Loucy (cell line): ENCODE measurements at regions not wholly inside any gene's neighbourhood (a gene's known extent, or its start where the extent isn't known, plus 50 kb on each side); places are given as distances from the start of the nearest gene placed in this dataset.

Experiments used
- H2AFZ ChIP-seq: fragments of 200-600 bp; sonication (generic); 2 replicates; pipeline ENCODE4 v1.6.0; 2016; ENCODE audit warnings: antibody characterized with exemption, mild to moderate bottlenecking, low read length, moderate library complexity
- H3F3A ChIP-seq: fragments of 200-600 bp; 2 replicates; pipeline ENCODE4 v1.6.0; 2016; ENCODE audit warnings: antibody characterized with exemption, low read depth, mild to moderate bottlenecking
- H3K27me3 ChIP-seq: fragments of 200-600 bp; sonication (generic); 2 replicates; pipeline ENCODE4 v1.6.1; 2014; ENCODE audit warnings: low read length, mild to moderate bottlenecking; ENCODE audit not compliant: insufficient read depth, poor library complexity, severe bottlenecking
- H3K36me3 ChIP-seq: fragments of 200-600 bp; sonication (generic); 2 replicates; pipeline ENCODE4 v1.6.1; 2016; ENCODE audit warnings: low read length; ENCODE audit not compliant: insufficient read depth
- H3K4me1 ChIP-seq: fragments of 200-600 bp; sonication (generic); 2 replicates; pipeline ENCODE4 v1.5.1; 2014; ENCODE audit warnings: low read length, mild to moderate bottlenecking; ENCODE audit not compliant: insufficient read depth, poor library complexity, severe bottlenecking
- H3K4me2 ChIP-seq: fragments of 200-600 bp; sonication (generic); 2 replicates; pipeline ENCODE4 v1.6.0; 2014; ENCODE audit warnings: antibody characterized with exemption, low read length, low read depth, mild to moderate bottlenecking; ENCODE audit not compliant: poor library complexity, severe bottlenecking
- H3K4me3 ChIP-seq: fragments of 200-600 bp; sonication (generic); 2 replicates; pipeline ENCODE4 v1.5.1; 2014; ENCODE audit warnings: low read length, mild to moderate bottlenecking, mixed read lengths; ENCODE audit not compliant: poor library complexity, severe bottlenecking
- H3K79me2 ChIP-seq: fragments of 200-600 bp; sonication (generic); 2 replicates; pipeline ENCODE4 v1.6.1; 2014; ENCODE audit warnings: low read length; ENCODE audit not compliant: insufficient read depth
- H3K9ac ChIP-seq: fragments of 200-600 bp; sonication (generic); 2 replicates; pipeline ENCODE4 v1.6.0; 2014; ENCODE audit warnings: mild to moderate bottlenecking, low read depth, low read length, moderate library complexity; ENCODE audit not compliant: poor library complexity, severe bottlenecking
- H3K9me2 ChIP-seq: fragments of 200-600 bp; sonication (generic); replicated peaks from 2 replicates; pipeline ENCODE4 v1.6.1; 2016; ENCODE audit warnings: low read depth, low read length, mixed read lengths
- H3K9me3 ChIP-seq: fragments of 200-600 bp; sonication (generic); 2 replicates; pipeline ENCODE4 v1.6.1; 2014; ENCODE audit warnings: mild to moderate bottlenecking, antibody characterized with exemption, low read length, low read depth; ENCODE audit not compliant: insufficient read depth
- H4K20me1 ChIP-seq: fragments of 200-600 bp; sonication (generic); 2 replicates; pipeline ENCODE4 v1.6.0; 2014; ENCODE audit warnings: antibody characterized with exemption, low read length, mild to moderate bottlenecking; ENCODE audit not compliant: insufficient read depth, poor library complexity, severe bottlenecking
- EZH2phosphoT487 ChIP-seq: fragments of 200-600 bp; IDR thresholded peaks from 2 replicates; pipeline ENCODE4 v1.6.1; 2018; ENCODE audit warnings: antibody characterized with exemption, mild to moderate bottlenecking, moderate library complexity, borderline replicate concordance
- TF ChIP-seq, protein P1 (sequence below): fragments of 200-600 bp; sonication (generic); conservative IDR thresholded peaks from 2 replicates; pipeline ENCODE4 v1.5.1; 2014; ENCODE audit warnings: mild to moderate bottlenecking, antibody characterized with exemption, low read length

DNA sequence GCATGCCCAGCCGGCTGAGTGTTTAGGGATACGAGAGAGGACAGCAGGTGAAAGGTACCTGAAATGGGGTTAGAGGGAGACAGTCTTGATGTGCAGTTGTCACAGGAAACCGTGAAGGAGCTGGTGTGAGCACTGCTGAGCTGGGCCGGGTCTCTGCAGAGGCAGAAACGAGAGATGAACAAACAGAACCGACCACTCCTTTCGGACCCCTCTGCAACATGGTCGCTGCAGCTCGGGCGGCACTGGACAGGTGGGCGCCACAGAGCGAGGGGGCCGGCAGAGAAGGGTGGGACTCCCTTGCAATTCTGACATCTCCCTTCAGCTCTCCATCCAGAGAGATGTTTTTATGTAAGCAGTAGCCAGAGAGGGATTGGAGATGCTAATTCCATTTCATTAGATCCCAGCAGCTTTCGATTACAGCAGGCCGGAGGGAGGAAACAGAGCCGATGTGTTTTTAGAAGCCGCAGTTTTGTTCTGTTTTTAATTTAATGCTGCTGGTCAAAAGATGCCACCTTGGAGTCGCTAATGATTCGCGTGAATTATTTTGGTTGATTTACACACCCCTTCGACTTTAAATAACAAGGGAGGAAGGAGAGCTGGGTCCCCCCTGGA lies 86.3 kb upstream of the RPL38 start:
- no peaks in the 10 kb centered on the region for H3K36me3 ChIP-seq
- H3K4me1 ChIP-seq = no peaks in the 10 kb centered on the region
- no peaks in the 10 kb centered on the region for H3F3A ChIP-seq
- no peak overlapping the region for H3K4me2 ChIP-seq
- H3K9me3 ChIP-seq = no peaks in the 10 kb centered on the region
- no peak overlapping the region for H3K4me3 ChIP-seq
- no peak overlapping the region for H2AFZ ChIP-seq
- H3K79me2 ChIP-seq = no peaks in the 10 kb centered on the region
- no peak overlapping the region for H3K9ac ChIP-seq
- no peaks in the 10 kb centered on the region for H3K9me2 ChIP-seq
- TF ChIP-seq, protein P1, sequence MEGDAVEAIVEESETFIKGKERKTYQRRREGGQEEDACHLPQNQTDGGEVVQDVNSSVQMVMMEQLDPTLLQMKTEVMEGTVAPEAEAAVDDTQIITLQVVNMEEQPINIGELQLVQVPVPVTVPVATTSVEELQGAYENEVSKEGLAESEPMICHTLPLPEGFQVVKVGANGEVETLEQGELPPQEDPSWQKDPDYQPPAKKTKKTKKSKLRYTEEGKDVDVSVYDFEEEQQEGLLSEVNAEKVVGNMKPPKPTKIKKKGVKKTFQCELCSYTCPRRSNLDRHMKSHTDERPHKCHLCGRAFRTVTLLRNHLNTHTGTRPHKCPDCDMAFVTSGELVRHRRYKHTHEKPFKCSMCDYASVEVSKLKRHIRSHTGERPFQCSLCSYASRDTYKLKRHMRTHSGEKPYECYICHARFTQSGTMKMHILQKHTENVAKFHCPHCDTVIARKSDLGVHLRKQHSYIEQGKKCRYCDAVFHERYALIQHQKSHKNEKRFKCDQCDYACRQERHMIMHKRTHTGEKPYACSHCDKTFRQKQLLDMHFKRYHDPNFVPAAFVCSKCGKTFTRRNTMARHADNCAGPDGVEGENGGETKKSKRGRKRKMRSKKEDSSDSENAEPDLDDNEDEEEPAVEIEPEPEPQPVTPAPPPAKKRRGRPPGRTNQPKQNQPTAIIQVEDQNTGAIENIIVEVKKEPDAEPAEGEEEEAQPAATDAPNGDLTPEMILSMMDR = no peak
- no peak for TF ChIP-seq EZH2phosphoT487
- H3K27me3 ChIP-seq = no peaks in the 10 kb centered on the region
- no peaks in the 10 kb centered on the region for H4K20me1 ChIP-seq

DNA sequence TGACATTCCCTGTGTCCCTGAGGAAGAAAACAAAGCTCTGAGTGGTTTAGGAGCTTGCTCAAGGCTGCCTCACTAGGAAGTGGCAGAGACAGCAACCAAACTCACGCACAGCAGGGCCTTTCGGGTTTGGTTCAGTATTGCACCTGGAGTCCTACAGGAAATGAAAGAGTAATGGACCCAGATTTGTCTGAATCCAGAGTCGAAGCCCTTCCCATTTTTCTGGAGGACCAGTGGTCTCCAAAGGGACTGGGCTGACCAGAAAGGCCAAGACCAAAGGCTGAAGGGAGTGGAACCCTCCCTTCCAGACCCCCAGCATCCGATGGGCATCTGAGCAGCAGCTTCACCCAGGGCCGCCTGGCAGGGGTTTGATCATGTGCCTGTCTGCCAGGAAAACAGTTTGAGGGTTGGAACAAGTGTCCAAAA lies 85.5 kb upstream of the RPL38 start:
- no peak overlapping the region for H3K4me3 ChIP-seq
- no peak overlapping the region for H3K9ac ChIP-seq
- H3K4me1 ChIP-seq = no peaks in the 10 kb centered on the region
- no peak overlapping the region for H2AFZ ChIP-seq
- H4K20me1 ChIP-seq = no peaks in the 10 kb centered on the region
- H3K9me3 ChIP-seq = no peaks in the 10 kb centered on the region
- no peak overlapping the region for H3K4me2 ChIP-seq
- H3K79me2 ChIP-seq = no peaks in the 10 kb centered on the region
- H3K27me3 ChIP-seq = no peaks in the 10 kb centered on the region
- no peaks in the 10 kb centered on the region for H3K36me3 ChIP-seq
- H3F3A ChIP-seq = no peaks in the 10 kb centered on the region
- TF ChIP-seq, protein P1 = no peak
- TF ChIP-seq EZH2phosphoT487 = no peak
- no peaks in the 10 kb centered on the region for H3K9me2 ChIP-seq

DNA sequence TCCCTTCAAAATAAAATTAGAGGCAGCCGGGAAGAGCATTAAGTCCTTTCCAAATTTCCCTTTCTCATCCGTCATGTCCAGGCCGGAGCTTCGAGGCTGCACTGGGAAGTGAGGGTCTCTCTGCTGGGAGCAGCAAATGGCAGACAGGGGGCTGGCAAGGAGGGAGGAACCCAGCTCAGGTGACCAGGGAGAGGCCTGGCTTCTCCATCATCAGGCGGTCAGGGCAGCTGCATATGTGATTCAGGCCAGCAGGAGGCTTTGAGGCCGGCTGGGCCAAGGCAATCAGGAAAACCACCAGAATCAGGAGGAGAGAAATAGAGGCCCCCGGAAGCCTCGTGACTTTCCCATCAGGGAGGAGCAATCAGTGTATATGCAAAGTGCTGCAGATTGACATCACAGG lies 85.0 kb upstream of the RPL38 start:
- Histone ChIP-seq H3K9ac (no peak overlapping the region), H3K36me3 (no peaks in the 10 kb centered on the region), H3K79me2 (no peaks in the 10 kb centered on the region), H3K4me3 (no peak overlapping the region), H3K9me2 (no peaks in the 10 kb centered on the region), H3K9me3 (no peaks in the 10 kb centered on the region), H3K4me2 (no peak overlapping the region), H3F3A (no peaks in the 10 kb centered on the region), H4K20me1 (no peaks in the 10 kb centered on the region), H3K27me3 (no peaks in the 10 kb centered on the region), H3K4me1 (no peaks in the 10 kb centered on the region), H2AFZ (no peak overlapping the region)
- TF ChIP-seq EZH2phosphoT487 = no peak
- TF ChIP-seq, protein P1 = no peak
